Loucy (cell line): ENCODE measurements at regions not wholly inside any gene's neighbourhood (a gene's known extent, or its start where the extent isn't known, plus 50 kb on each side); places are given as distances from the start of the nearest gene placed in this dataset.

Experiments
- CTCF ChIP-seq: fragments of 200-600 bp; sonication (generic); conservative IDR thresholded peaks from 2 replicates; pipeline ENCODE4 v1.5.1; 2014; ENCODE audit warnings: mild to moderate bottlenecking, antibody characterized with exemption, low read length
- EZH2phosphoT487 ChIP-seq: fragments of 200-600 bp; IDR thresholded peaks from 2 replicates; pipeline ENCODE4 v1.6.1; 2018; ENCODE audit warnings: antibody characterized with exemption, mild to moderate bottlenecking, moderate library complexity, borderline replicate concordance

- TF ChIP-seq CTCF (no peak), EZH2phosphoT487 (no peak)
Observed at GRCh38 chr1:189180057-189180456, 1297.6 kb downstream of the BRINP3 start.
